Neuronal stem cell (in vitro differentiated cells): ENCODE measurements at regions not wholly inside any gene's neighbourhood (a gene's known extent, or its start where the extent isn't known, plus 50 kb on each side); places are given as distances from the start of the nearest gene placed in this dataset. TPM values are rescaled to one million over a fixed set of nuclear protein-coding genes. Genes with fewer than 3 reads are reported as not detected.

Source experiments
- DNase-seq: peaks from one replicate; pipeline ENCODE4 v3.0.0-alpha.2; 2013; ENCODE audit warnings: low spot score
- H2AFZ ChIP-seq: one replicate; pipeline ENCODE4 v1.6.1; 2013; ENCODE audit warnings: mild to moderate bottlenecking, low read length, inconsistent platforms
- H2AK5ac ChIP-seq: 2 replicates; pipeline ENCODE4 v1.6.1; 2013; ENCODE audit warnings: low read depth, mild to moderate bottlenecking, inconsistent platforms, low read length, moderate library complexity, mixed read lengths
- H2BK120ac ChIP-seq: 2 replicates; pipeline ENCODE4 v1.6.1; 2013; ENCODE audit warnings: low read depth, mild to moderate bottlenecking, inconsistent platforms, low read length, moderate library complexity, mixed read lengths
- H2BK12ac ChIP-seq: one replicate; pipeline ENCODE4 v1.6.1; 2013; ENCODE audit warnings: low read length, inconsistent platforms
- H2BK15ac ChIP-seq: 2 replicates; pipeline ENCODE4 v1.6.1; 2013; ENCODE audit warnings: mild to moderate bottlenecking, low read length, inconsistent platforms, mixed read lengths
- H2BK5ac ChIP-seq: one replicate; pipeline ENCODE4 v1.6.1; 2013; ENCODE audit warnings: inconsistent platforms, mild to moderate bottlenecking, low read length, moderate library complexity
- H3K14ac ChIP-seq: one replicate; pipeline ENCODE4 v1.6.1; 2013; ENCODE audit warnings: low read length, inconsistent platforms
- H3K18ac ChIP-seq: 2 replicates; pipeline ENCODE4 v1.6.1; 2013; ENCODE audit warnings: low read length, inconsistent platforms
- H3K23ac ChIP-seq: 2 replicates; pipeline ENCODE4 v1.6.1; 2013; ENCODE audit warnings: low read depth, mild to moderate bottlenecking, mixed read lengths, low read length, inconsistent platforms; ENCODE audit not compliant: poor library complexity
- H3K27ac ChIP-seq: replicated peaks from 3 replicates; pipeline ENCODE4 v1.5.1; 2013; ENCODE audit warnings: low read length, inconsistent platforms
- H3K27me3 ChIP-seq, 3 experiments: 2 replicates each; pipeline ENCODE4 v1.6.1; 2013; ENCODE audit warnings: low read length in 3 of 3, mild to moderate bottlenecking in 2 of 3, inconsistent platforms in 1 of 3, low read depth in 1 of 3, mixed read lengths in 1 of 3, moderate library complexity in 1 of 3; ENCODE audit not compliant: control insufficient read depth in 3 of 3, insufficient read depth in 3 of 3
- H3K36me3 ChIP-seq, 2 donors: replicated peaks in 1 of 2; 2 replicates each; pipeline ENCODE4 v1.6.1; 2013; ENCODE audit warnings: low read length in 2 of 2; ENCODE audit not compliant: control insufficient read depth in 2 of 2, insufficient read depth in 2 of 2
- H3K4ac ChIP-seq: 2 replicates; pipeline ENCODE4 v1.6.1; 2013; ENCODE audit warnings: inconsistent platforms, mild to moderate bottlenecking, low read length, moderate library complexity
- H3K4me1 ChIP-seq, 2 donors: 1 replicate in 1 of 2; 2 replicates in 1 of 2; pipeline ENCODE4 v1.6.1; 2013; ENCODE audit warnings: low read length in 2 of 2, low read depth in 1 of 2; ENCODE audit not compliant: control insufficient read depth in 2 of 2, insufficient read depth in 1 of 2
- H3K4me2 ChIP-seq: one replicate; pipeline ENCODE4 v1.6.1; 2013; ENCODE audit warnings: mild to moderate bottlenecking, low read length, inconsistent platforms; ENCODE audit not compliant: insufficient read depth, poor library complexity, severe bottlenecking
- H3K4me3 ChIP-seq, 2 donors: 2 replicates each; pipeline ENCODE4 v1.5.1; 2013; ENCODE audit warnings: low read length in 2 of 2, mild to moderate bottlenecking in 2 of 2, inconsistent platforms in 1 of 2, moderate library complexity in 1 of 2
- H3K79me1 ChIP-seq: one replicate; pipeline ENCODE4 v1.6.1; 2013; ENCODE audit warnings: low read depth, mild to moderate bottlenecking, inconsistent platforms, low read length, moderate library complexity
- H3K9ac ChIP-seq: one replicate; pipeline ENCODE4 v1.6.1; 2013; ENCODE audit warnings: mild to moderate bottlenecking, low read depth, low read length, inconsistent platforms; ENCODE audit not compliant: poor library complexity
- H3K9me3 ChIP-seq, 2 donors: replicated peaks in 1 of 2; 2 replicates each; pipeline versions ENCODE3 to v1.6.1; 2013; ENCODE audit warnings: low read length in 2 of 2, mild to moderate bottlenecking in 2 of 2, inconsistent platforms in 1 of 2, low read depth in 1 of 2, mixed read lengths in 1 of 2, moderate library complexity in 1 of 2; ENCODE audit not compliant: control insufficient read depth in 2 of 2, insufficient read depth in 1 of 2
- H4K8ac ChIP-seq: one replicate; pipeline ENCODE4 v1.6.1; 2013; ENCODE audit warnings: low read depth, mild to moderate bottlenecking, inconsistent platforms, low read length, moderate library complexity
- H4K91ac ChIP-seq: one replicate; pipeline ENCODE4 v1.6.1; 2013; ENCODE audit warnings: low read length, low read depth, mild to moderate bottlenecking, inconsistent platforms; ENCODE audit not compliant: poor library complexity
- WGBS, 2 donors: extraction: QIAGEN DNeasy Blood & Tissue Kit; methylation state at CpG; one replicate each; pipeline ENCODE4 v1.1.7; 2013; ENCODE audit warnings: missing lambda C conversion rate in 2 of 2, mixed read lengths in 1 of 2; ENCODE audit not compliant: insufficient read length in 2 of 2, insufficient replicate concordance in 1 of 2; ENCODE audit errors: extremely low coverage in 2 of 2; 5-methylcytosine and 5-hydroxymethylcytosine counted together
- small RNA-seq: library from polyadenylated mRNA; stranded (forward); fragments of <200 nt; extraction: miRNeasy Mini kit (QIAGEN cat#:217004); gene quantifications from one replicate; pipeline ENCODE3, GENCODE V24; 2013; ENCODE audit not compliant: insufficient read depth

GRCh38 chr20:43244647-43245046, 54.9 kb upstream of the PTPRT start:
- H2AFZ ChIP-seq, result no peak overlapping the region
- H3K4me1 ChIP-seq, result no peaks in the 10 kb centered on the region
- no peaks in the 10 kb centered on the region for H3K27me3 ChIP-seq
- no peak overlapping the region for H2BK5ac ChIP-seq
- no peak overlapping the region for H4K91ac ChIP-seq
- no peak for DNase-seq
- no peak overlapping the region for H3K4me2 ChIP-seq
- H3K4me3 ChIP-seq, result no peak overlapping the region
- no peaks in the 10 kb centered on the region for H3K79me1 ChIP-seq
- H2BK15ac ChIP-seq, result no peak overlapping the region
- no peak overlapping the region for H3K4ac ChIP-seq
- no peak overlapping the region for H3K23ac ChIP-seq
- H3K14ac ChIP-seq, result no peak overlapping the region
- no peak overlapping the region for H4K8ac ChIP-seq
- H3K36me3 ChIP-seq, result no peaks in the 10 kb centered on the region
- H2AK5ac ChIP-seq, result no peak overlapping the region
- no peak overlapping the region for H2BK120ac ChIP-seq
- H3K18ac ChIP-seq, result no peak overlapping the region
- H2BK12ac ChIP-seq, result no peak overlapping the region
- H3K27ac ChIP-seq, result no peak overlapping the region
- no peaks in the 10 kb centered on the region for H3K9me3 ChIP-seq
- H3K9ac ChIP-seq, result no peak overlapping the region
- WGBS, 2 donors, result no CpG with 5 or more reads among the region's 5 CpGs

DNA sequence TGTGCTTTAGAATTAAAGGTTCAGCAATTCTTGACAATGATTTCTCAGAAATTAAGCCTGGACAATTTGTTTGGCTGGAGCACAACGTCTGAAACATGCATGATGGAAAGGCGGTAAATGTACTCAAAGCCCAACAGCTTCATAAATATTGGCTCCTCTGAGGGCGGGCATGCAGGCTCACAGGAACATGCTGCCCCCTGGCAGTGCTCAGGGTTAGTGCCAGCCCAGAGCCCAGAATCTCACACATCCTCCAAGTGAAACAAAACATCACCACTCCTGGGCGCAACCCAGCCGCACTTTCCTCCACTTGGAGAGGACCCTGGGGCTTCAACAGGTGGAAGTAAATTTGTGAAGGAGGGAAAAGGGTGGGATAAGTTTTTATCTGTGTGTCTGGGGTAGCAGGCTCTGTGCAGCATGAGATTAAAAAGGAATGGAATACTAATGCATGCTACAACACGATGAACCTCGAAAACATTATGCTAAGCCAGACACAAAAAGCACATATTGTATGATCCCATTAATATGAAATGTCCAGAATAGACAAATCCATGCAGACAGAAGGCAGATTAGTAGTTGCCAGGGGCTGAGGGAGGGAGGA, 54.1 kb upstream of the PTPRT start:
- Histone ChIP-seq H3K4me1 (no peaks in the 10 kb centered on the region), H3K14ac (no peak overlapping the region), H3K23ac (no peak overlapping the region), H2BK120ac (no peak overlapping the region), H3K4ac (no peak overlapping the region), H3K27me3 (no peaks in the 10 kb centered on the region), H2AK5ac (no peak overlapping the region), H3K4me3 (no peak overlapping the region), H3K27ac (no peak overlapping the region), H3K9ac (no peak overlapping the region), H4K8ac (no peak overlapping the region), H3K9me3 (no peaks in the 10 kb centered on the region), H3K18ac (no peak overlapping the region), H4K91ac (no peak overlapping the region), H3K4me2 (no peak overlapping the region), H2BK5ac (no peak overlapping the region), H3K79me1 (no peaks in the 10 kb centered on the region), H2AFZ (no peak overlapping the region), H2BK15ac (no peak overlapping the region), H2BK12ac (no peak overlapping the region), H3K36me3 (no peaks in the 10 kb centered on the region)
- no peak for DNase-seq
- WGBS, 2 donors, result no CpG with 5 or more reads among the region's 7 CpGs

DNA sequence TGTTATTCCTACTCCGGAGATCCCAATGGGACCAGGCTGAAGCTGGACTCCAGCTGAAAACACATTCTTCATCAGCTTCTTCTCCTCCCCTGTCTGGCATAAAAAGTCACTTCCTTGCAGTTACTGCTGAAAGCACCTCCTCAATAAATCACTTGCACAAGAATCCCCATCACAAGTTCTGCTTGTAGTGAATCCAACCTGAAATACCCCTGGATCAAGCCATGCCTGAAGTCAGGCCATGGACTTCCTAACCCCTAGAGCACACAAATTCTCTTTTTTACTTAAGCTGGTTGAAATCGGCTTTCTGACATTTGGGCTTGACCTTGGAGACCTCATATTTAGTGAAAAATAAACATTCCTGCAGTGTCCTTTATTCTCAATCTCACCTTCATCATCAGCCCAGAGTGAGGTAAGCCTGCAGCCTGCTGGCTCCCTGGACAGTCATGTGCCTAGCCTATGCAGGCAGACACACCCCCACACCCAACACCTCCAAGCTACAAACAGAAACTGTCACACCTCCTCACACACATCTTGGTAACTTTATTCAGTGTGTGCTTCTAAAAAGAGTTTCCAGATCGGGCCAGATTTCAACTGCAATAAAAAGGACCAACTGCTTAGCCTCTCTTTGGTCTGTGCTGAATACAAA, 51.5 kb upstream of the PTPRT start:
- Histone ChIP-seq H2AK5ac (no peak overlapping the region), H2AFZ (no peak overlapping the region), H3K4ac (no peak overlapping the region), H3K79me1 (no peaks in the 10 kb centered on the region), H3K9ac (no peak overlapping the region), H3K4me2 (no peak overlapping the region), H3K4me1 (no peaks in the 10 kb centered on the region), H2BK120ac (no peak overlapping the region), H3K4me3 (no peak overlapping the region), H4K8ac (no peak overlapping the region), H3K14ac (no peak overlapping the region), H3K27ac (no peak overlapping the region), H4K91ac (no peak overlapping the region), H2BK12ac (no peak overlapping the region), H3K9me3 (no peaks in the 10 kb centered on the region), H3K23ac (no peak overlapping the region), H3K27me3 (no peaks in the 10 kb centered on the region), H2BK5ac (no peak overlapping the region), H3K36me3 (no peaks in the 10 kb centered on the region), H3K18ac (no peak overlapping the region), H2BK15ac (no peak overlapping the region)
- DNase-seq, result no peak
- WGBS, 2 donors, result no CpG with 5 or more reads among the region's 3 CpGs

Small RNAs in the stretch of these regions (small RNA-seq; reads per million reads assigned to genes)
- gene RF00426, result not detected
